ENCODE measurements at regions not wholly inside any gene's neighbourhood (a gene's known extent, or its start where the extent isn't known, plus 50 kb on each side); places are given as distances from the start of the nearest gene placed in this dataset.

DNA sequence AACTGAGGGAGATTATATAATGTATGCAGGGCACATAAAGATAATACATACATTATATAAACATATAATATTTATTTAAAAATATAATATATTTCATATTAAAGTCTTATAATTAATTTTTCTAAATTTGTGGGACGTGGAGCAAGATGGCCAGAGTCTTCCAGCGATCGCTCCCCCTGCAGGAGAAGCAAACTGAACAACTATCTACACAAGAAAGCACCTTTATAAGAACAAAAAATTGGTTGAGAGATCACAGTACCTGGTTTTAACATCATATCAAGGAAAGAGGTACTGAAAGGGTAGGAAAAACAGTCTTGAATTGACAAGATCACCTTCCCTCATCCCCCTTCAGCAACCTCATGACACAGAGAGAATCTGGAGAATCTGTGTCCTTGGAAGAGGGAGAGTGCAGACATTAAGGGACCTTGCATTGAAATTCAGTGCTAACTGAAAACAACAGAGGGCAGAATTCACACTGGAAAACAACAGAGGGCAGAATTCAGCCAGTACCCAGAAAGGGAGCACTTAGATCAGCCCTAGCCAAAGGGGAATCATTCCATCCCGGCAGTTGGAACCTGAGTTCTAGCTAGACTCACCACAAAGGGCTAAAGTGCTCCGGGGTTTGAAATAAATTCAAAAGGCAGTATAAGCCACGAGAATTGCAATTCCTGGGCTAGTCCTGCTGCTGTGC is 262.5 kb upstream of the NDST3 start:
- H3K4me1 Mint-ChIP-seq (ENCODE audit: low read depth): peaks cover 28% of the 10 kb centered on the region
- TF ChIP-seq, protein P1, sequence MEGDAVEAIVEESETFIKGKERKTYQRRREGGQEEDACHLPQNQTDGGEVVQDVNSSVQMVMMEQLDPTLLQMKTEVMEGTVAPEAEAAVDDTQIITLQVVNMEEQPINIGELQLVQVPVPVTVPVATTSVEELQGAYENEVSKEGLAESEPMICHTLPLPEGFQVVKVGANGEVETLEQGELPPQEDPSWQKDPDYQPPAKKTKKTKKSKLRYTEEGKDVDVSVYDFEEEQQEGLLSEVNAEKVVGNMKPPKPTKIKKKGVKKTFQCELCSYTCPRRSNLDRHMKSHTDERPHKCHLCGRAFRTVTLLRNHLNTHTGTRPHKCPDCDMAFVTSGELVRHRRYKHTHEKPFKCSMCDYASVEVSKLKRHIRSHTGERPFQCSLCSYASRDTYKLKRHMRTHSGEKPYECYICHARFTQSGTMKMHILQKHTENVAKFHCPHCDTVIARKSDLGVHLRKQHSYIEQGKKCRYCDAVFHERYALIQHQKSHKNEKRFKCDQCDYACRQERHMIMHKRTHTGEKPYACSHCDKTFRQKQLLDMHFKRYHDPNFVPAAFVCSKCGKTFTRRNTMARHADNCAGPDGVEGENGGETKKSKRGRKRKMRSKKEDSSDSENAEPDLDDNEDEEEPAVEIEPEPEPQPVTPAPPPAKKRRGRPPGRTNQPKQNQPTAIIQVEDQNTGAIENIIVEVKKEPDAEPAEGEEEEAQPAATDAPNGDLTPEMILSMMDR (IDR thresholded peaks at IDR 0.05): peak; percentile 23
- H3K27ac Mint-ChIP-seq (ENCODE audit: unreplicated experiment): peak overlapping the region; percentile 5

DNA sequence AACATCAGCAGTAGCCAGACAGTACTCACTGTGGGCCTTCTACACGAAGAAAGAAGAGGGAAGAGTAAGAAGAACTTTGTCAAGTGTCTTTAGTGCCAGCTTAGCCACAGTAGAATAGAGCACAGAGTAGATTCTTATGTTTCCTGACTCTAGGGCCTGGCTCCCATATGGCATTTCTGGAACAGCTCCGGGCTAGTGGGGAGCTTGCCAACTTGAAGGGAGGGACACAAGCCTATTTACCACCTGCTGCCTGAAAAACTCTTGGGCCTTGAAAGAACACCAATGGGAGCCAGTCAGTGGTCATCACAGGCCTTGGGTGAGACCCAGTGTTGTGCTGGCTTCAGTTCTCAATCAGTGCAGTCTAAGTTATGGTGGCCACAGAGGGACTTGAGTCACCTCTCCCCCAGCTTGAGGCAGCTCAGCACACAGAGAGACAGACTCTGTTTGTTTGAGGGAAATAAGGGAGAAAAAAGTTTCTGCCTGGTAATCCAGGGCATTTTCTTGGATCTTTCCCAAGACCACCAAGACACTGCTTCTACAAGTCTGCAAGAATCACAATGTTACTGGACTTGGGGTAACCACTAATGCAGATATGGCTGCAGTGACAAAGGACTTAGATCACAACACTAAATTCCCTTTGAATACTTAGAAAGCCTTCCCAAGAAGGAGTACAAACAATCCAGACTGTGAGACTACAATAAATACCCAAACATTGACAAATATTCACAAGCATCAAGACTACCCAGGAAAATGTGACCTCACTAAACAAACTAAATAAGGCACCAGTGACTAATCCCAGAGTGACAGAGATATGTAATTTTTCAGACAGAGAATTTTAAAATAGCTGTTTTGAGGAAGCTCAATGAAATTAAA is 261.0 kb upstream of the NDST3 start:
- TF ChIP-seq, protein P1 (IDR thresholded peaks at IDR 0.05): no peak
- no peak for DNase-seq (ENCODE audit: low spot score)
- Mint-ChIP-seq H3K36me3 (ENCODE audit: low read depth) (peaks cover 5% of the 10 kb centered on the region), H3K27me3 (ENCODE audit: low read depth) (no peaks in the 10 kb centered on the region), H3K4me3 (ENCODE audit: unreplicated experiment) (no peak overlapping the region), H3K4me1 (ENCODE audit: low read depth) (peaks cover 40% of the 10 kb centered on the region), H3K9me3 (ENCODE audit: low read depth) (peaks cover 10% of the 10 kb centered on the region), H3K27ac (ENCODE audit: unreplicated experiment) (peak overlapping the region; percentile 80)

More for the DNA sequence above, 262.5 kb upstream of the NDST3 start:
- H3K4me3 Mint-ChIP-seq (ENCODE audit: unreplicated experiment): no peak overlapping the region
- DNase-seq (ENCODE audit: low spot score): no peak
- H3K9me3 Mint-ChIP-seq (ENCODE audit: low read depth): peaks cover 10% of the 10 kb centered on the region
- H3K27me3 Mint-ChIP-seq (ENCODE audit: low read depth): no peaks in the 10 kb centered on the region
- H3K36me3 Mint-ChIP-seq (ENCODE audit: low read depth): peaks cover 5% of the 10 kb centered on the region

DNA sequence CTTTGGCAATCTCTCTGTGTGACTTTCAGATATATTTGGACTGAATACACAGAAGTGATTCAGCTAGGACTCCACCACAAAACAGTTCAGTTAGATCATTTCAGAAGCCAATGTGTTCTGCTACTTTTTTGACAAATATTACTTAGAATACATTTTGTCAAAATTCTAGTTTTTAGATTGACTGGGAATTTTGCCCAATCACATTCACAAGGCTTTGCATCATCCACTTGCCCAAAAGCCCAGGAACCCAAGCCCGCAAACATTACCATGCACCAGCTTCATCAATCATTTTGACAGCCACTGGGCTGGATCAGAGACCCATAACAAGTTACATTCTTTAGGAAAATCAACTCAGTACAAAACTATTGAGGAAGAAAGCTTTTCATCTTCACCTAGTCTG is 256.6 kb upstream of the NDST3 start:
- no peak for DNase-seq (ENCODE audit: low spot score)
- Mint-ChIP-seq H3K36me3 (ENCODE audit: low read depth) (peaks cover 5% of the 10 kb centered on the region), H3K4me1 (ENCODE audit: low read depth) (peaks cover 32% of the 10 kb centered on the region), H3K27ac (ENCODE audit: unreplicated experiment) (peak overlapping the region; percentile 27), H3K27me3 (ENCODE audit: low read depth) (no peaks in the 10 kb centered on the region), H3K4me3 (ENCODE audit: unreplicated experiment) (no peak overlapping the region), H3K9me3 (ENCODE audit: low read depth) (peaks cover 10% of the 10 kb centered on the region)
- TF ChIP-seq, protein P1 (IDR thresholded peaks at IDR 0.05): no peak

DNA sequence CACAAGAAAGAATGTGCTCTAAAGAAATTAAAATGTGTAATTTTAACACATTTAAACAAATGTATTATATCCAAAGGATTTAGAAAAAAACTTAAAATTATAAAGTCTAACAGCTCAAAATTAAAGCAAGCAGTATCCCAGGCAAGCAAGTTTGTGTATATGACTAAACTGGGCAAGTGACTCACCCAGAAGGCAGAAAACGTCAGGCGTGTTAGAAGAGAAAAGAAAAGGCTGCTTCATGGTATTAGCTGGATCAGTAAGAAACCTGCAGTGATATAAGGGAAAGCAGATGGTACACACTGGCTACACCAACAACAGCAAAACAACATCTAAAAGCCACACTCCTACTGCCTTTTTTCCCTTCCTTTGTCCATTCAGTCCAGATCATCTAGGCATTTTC is 250.6 kb upstream of the NDST3 start:
- Mint-ChIP-seq H3K27me3 (ENCODE audit: low read depth) (no peaks in the 10 kb centered on the region), H3K36me3 (ENCODE audit: low read depth) (no peaks in the 10 kb centered on the region), H3K4me3 (ENCODE audit: unreplicated experiment) (no peak overlapping the region), H3K9me3 (ENCODE audit: low read depth) (peaks cover 11% of the 10 kb centered on the region), H3K4me1 (ENCODE audit: low read depth) (peaks cover 18% of the 10 kb centered on the region), H3K27ac (ENCODE audit: unreplicated experiment) (peak overlapping the region; percentile 43)
- no peak for DNase-seq (ENCODE audit: low spot score)
- TF ChIP-seq, protein P1 (IDR thresholded peaks at IDR 0.05): no peak

DNA sequence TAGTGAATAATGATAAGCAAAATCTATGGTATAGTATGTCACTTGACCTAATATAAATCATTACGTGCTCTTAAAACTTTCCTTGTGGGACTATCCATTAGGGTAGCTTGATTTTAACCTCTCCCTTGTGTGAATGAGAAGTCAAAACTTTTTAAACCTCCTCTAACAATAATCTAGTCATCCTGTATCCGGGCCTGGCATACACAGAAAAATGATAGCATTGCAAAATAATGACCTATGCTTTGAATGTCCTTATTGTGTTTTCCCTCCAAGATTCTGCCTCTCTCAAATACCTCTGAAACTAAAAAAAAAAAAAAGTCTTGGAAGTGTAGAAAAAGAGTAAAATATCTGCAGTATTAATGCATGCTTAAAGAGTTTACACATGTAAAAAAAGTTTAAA is 250.0 kb upstream of the NDST3 start:
- H3K36me3 Mint-ChIP-seq (ENCODE audit: low read depth): no peaks in the 10 kb centered on the region
- TF ChIP-seq, protein P1 (IDR thresholded peaks at IDR 0.05): no peak
- no peaks in the 10 kb centered on the region for H3K27me3 Mint-ChIP-seq (ENCODE audit: low read depth)
- H3K4me1 Mint-ChIP-seq (ENCODE audit: low read depth): peaks cover 20% of the 10 kb centered on the region
- peaks cover 11% of the 10 kb centered on the region for H3K9me3 Mint-ChIP-seq (ENCODE audit: low read depth)
- no peak for DNase-seq (ENCODE audit: low spot score)
- H3K4me3 Mint-ChIP-seq (ENCODE audit: unreplicated experiment): no peak overlapping the region
- peak overlapping the region; percentile 43 for H3K27ac Mint-ChIP-seq (ENCODE audit: unreplicated experiment)
